Renal cortical epithelial cell (primary cell): ENCODE measurements at regions not wholly inside any gene's neighbourhood (a gene's known extent, or its start where the extent isn't known, plus 50 kb on each side); places are given as distances from the start of the nearest gene placed in this dataset.
"Not testable (repeated sequence)": the region's sequence is repeated elsewhere in the genome, so short reads cannot be mapped to it uniquely, and the experiment has no call there.

Experiments
- DNase-seq: peaks from one replicate; pipeline ENCODE4 v3.0.0-alpha.2; 2011; ENCODE audit warnings: low read depth

DNA sequence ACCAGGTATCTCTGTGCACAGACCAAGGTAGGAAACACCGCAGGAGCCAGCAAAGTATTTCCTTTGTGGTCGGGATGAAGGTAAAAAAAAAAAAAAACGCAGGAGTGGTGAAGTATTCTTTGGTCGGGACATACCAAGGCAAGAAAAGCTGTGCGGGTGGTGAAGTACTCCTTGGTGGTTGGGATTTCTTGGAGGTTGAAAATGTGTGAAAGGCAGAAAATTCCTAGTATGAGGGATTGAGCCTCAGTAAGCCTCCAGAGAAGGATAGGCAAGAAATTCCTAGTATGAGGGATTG lies 802.6 kb downstream of the PLA2G4A start:
- DNase-seq: no peak

DNA sequence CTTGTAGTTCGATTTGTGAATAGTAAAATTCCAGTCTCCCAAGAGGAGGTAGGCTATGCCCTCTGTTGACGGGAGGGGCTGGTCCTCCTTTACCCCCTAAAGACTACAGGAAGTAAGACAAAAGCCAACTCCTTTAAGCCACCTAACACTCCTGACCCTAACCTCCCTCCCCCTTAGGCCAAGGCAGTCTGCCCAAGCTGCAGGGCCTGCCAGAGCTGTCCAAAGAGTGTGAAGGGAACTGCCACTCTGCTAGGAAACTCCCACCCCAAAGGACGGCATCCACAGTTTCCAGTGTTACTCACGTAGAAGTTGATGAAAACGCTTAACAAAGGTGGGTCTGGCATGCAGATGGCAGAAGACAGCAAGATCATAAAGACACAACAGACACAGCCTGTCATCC lies 803.2 kb downstream of the PLA2G4A start:
- DNase-seq: no peak

- DNase-seq: no peak
These were observed 806.2 kb downstream of the PLA2G4A start for GRCh38 chr1:187634940-187635339.

DNA sequence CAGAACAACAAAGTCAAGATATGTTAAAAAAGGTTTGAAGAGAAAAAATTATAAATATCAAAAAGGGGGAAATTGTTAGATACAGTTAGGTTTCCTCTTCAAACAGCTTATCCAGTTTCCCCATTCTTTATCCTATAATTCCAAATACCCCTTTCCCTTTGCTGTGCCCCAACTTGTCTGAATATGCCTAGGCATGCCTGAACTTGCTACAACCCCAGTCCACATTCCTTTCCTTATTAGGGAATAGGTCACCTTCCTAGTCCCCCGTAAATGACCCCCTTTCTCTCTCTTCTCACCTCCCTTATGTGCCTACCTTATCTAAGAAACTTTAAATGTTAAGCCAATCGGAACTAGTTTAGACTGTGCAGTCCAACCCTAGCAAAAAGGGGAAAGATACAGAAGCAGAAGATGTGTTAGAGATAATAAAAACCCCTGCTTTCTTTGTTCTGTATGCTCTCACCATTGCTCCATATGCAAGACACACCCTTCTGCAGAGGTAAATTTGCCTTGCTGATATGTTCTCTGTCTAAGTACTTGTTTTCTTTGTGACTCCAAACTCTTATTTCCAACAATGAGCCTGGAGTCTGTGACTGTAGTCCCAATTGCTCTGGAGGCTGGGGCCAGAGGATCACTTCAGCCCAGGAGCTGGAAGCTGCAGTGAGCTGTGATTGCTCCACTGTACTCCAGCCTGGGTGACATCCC lies 810.1 kb downstream of the PLA2G4A start:
- DNase-seq: no peak

- DNase-seq: no peak
These were observed 812.3 kb downstream of the PLA2G4A start for GRCh38 chr1:187641015-187641414.

- DNase-seq: no peak
These were observed 812.7 kb downstream of the PLA2G4A start for GRCh38 chr1:187641463-187641862.

- no peak for DNase-seq
These were observed 813.2 kb downstream of the PLA2G4A start for GRCh38 chr1:187641907-187642306.

DNA sequence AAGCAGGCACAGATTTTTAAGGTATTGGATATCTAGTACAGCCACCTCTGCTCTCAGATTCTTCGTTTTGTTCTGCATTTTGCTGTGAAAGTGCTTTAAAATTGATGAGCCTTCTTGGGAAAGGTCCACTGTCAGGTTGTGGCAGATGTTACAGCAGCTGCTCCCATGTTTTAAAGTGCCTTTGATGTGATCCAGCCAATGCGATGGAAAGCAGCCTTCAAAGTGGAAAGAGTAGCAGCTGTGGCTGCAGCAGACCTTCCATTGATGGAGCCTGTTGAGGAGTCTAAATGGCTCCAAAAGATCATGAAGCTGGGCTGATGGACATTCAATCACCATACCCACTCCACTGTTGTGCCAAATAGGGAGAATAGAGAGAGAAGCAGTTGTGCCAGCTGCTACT lies 816.9 kb downstream of the PLA2G4A start:
- DNase-seq: no peak

DNA sequence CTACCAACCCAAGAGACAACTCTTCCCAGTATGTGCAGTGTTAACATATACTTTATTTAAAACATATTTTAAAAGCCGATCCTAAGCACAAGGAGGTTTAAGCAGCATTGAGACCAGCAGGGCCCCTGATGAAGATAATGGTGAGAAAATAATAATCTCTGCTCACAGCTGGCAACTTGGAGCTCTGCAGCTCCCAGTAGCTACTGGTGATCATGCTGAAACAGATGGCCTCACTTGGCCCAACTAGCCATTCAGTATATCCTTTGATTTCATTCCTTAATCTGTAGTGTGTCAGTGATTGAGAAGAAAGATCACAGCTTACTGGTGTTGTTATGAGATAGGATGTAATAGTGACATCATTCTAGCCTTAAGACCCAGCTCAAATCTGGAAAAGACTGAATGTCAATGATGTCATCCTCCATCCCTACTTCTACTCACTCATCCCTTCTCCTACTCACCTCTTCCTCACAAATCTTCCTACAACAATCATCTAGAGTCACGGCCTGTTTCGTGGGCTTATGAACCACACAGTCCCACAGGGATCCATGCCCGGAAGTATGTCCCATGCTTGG lies 817.9 kb downstream of the PLA2G4A start:
- DNase-seq: no peak

DNA sequence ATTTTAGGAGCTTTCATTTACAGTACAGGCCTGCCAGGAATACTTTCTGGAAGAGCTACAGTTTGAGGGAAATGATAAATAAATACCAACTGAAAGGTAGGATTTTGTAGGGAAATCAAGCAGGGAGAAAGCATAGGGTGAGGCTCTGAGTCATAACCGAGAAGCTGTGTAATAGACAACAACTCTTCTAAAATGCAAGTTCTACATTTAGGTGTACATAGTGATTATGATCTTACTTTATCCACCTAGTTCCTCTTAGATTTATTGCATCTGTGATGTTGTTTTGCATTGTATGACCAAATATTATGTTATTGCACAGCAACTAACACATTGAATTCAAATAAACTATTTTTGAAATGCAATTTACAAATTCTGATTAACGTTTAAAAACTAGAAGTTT lies 819.3 kb downstream of the PLA2G4A start:
- no peak for DNase-seq

- DNase-seq: no peak
These were observed 825.9 kb downstream of the PLA2G4A start for GRCh38 chr1:187654635-187655034.

GRCh38 chr1:187655104-187655503 lies 826.4 kb downstream of the PLA2G4A start:
- DNase-seq: peak; percentile 16

DNA sequence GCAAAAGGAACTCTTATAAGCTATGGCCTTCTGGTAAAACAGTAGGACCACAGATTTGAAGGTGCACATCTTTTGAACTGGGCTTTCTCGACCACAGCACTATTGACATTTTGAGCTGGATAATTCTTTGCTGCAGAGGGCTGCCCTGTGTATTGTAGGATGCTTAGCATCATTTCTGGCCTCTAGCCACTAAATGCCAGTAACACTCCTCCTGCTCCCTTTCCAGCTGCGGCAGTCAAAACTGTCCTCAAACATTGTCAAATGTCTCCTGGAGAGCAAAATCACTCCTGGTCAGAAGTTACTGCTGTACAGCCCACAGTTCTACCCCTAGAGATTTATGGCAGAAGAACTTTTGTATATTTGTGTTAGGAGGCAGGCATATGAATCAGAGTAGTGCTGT lies 836.7 kb downstream of the PLA2G4A start:
- DNase-seq: no peak

- peak; percentile 11 for DNase-seq
These were observed 852.1 kb downstream of the PLA2G4A start for GRCh38 chr1:187680823-187681222.

- DNase-seq: no peak
These were observed 853.4 kb downstream of the PLA2G4A start for GRCh38 chr1:187682112-187682511.

DNA sequence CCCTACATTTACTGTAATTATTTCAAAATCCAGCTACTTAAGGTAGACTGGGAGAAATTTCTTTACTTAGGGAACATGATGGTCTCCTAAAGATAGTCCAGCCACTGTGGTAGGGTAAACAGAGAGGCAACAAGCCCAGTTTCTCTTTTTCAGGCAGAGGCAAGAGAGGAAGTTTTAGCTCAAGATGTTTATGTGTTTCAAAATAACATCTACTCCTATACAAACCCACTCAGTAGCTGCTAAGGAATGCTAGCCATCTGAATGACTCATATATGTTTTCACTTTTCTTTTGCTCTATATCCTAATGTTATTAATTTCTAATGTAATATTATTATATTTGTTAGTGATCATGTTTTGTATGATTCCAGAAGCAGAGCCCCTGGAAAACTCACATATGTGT lies 856.6 kb downstream of the PLA2G4A start:
- DNase-seq: peak; percentile 25

GRCh38 chr1:187689129-187689528 lies 860.4 kb downstream of the PLA2G4A start:
- peak; percentile 20 for DNase-seq

DNA sequence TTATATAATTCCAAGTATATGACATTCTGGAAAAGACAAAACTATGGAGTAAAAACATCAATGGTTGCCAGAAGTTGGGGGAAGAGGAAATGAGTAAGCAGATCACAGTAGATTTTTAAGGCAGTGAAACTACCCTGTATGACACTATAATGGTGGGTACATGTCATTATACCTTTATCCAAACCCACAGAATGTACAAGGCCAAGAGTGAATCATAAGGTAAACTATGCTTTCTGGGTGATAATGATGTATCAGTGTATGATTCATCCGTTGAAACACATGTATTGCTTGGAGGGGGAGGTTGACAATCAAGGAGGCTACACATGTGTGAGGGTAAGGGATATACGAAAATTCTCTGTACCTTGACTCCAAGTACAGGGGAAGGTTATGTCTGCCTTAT lies 862.7 kb downstream of the PLA2G4A start:
- DNase-seq: peak; percentile 88

DNA sequence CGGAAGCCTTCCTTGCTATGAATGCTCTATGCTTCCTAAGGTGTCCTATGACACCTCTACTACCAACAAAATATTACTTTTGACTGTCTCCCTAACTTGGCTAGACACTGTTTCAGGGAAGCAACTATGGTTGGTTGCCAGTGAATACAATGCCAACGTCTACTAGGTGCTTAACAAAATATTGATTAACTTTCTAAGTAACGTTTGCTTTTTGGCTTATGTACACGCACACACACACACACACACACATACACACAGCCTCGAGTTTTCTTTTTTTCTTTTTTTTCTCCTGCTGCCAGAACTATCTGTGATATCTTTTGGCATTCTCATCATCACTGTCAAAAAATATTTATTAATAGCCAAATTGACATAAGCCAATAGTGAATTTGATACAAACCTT lies 864.0 kb downstream of the PLA2G4A start:
- no peak for DNase-seq

DNA sequence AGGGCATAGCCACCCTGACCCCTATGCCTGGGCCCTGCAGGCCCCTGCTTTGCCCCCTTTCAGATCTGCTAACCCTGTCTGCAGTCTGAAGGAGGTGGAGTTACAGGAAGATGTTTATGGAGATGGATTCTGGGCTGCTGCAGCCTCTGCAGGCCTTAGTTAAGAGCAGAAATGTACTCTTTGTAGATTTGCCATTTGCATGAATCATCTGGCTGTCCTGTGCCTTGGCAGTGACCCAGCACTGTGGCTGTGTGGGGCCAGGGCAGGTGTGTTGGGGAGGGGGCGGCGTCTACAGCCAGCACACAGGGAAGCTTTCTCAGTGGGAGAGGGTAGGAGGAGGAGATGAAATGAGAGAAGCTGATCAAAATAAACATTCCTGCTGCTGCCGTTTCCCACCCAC lies 867.3 kb downstream of the PLA2G4A start:
- DNase-seq: peak; percentile 37

GRCh38 chr1:187703138-187704130 lies 874.7 kb downstream of the PLA2G4A start:
- not testable (repeated sequence) for DNase-seq

DNA sequence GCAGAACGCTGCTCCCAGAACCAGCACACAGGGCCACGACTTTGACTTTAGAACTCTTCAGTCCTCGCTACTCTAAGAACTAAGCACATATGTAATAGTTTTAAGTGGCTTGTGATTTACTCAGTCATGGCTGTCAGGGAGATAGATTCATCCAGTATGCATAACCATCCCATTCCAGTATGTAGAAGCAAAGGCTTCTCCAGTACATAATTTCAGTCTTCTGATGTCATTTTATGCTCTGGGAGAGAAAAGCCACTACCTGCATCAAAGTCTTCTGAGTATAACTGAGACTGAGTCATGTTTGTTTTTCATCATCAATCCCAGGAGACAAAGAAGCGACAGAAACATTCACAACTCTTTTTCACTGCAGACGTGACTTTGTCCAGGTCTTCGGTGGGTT lies 885.7 kb downstream of the PLA2G4A start:
- no peak for DNase-seq

DNA sequence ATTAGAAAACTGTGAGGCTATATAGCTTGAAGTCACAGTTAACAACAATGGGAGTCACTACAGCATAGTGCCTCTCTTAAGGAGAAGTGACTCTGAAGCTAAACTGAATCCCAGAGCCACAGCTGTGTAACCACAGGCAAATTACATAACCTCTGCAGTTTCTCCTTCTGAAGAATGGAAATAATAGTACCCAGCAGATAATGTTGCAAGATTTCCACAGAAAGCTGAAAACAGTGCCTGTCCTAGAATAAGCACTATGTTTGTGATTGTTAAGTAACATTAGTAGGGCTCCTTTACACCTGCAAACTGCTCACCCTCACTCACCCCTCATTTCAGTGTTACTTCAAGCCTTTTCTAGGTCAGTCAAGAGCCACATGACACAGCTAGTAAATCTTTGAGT lies 886.7 kb downstream of the PLA2G4A start:
- no peak for DNase-seq
